ENCODE measurements at regions not wholly inside any gene's neighbourhood (a gene's known extent, or its start where the extent isn't known, plus 50 kb on each side); places are given as distances from the start of the nearest gene placed in this dataset.

DNA sequence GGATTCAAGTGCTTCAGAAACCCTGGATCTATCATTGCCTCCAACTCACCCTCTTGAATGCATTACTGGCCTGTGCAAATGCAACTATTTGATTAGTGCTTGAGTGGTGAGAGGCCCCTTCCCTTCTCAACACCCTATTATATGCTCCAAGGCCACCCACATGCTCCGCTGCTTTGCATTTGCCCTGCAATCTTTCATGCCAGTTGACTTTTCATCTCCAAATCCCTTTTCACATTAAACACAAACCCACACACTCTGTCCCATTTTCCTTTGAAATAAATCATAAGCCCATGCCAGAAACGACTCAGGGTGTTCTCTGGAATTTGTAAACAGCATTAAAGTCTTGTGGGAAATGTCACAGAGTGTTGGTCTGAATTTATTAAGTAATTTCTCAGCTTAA lies 78.9 kb upstream of the CTTNBP2NL start:
- TF ChIP-seq, protein P1, sequence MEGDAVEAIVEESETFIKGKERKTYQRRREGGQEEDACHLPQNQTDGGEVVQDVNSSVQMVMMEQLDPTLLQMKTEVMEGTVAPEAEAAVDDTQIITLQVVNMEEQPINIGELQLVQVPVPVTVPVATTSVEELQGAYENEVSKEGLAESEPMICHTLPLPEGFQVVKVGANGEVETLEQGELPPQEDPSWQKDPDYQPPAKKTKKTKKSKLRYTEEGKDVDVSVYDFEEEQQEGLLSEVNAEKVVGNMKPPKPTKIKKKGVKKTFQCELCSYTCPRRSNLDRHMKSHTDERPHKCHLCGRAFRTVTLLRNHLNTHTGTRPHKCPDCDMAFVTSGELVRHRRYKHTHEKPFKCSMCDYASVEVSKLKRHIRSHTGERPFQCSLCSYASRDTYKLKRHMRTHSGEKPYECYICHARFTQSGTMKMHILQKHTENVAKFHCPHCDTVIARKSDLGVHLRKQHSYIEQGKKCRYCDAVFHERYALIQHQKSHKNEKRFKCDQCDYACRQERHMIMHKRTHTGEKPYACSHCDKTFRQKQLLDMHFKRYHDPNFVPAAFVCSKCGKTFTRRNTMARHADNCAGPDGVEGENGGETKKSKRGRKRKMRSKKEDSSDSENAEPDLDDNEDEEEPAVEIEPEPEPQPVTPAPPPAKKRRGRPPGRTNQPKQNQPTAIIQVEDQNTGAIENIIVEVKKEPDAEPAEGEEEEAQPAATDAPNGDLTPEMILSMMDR (conservative IDR thresholded peaks at IDR 0.05; ENCODE audit: low read depth, low read length) = no peak
- H3K4me3 ChIP-seq (ENCODE audit: low read depth, low read length) = no peak overlapping the region
- DNase-seq (ENCODE audit: low read depth) = no peak

DNA sequence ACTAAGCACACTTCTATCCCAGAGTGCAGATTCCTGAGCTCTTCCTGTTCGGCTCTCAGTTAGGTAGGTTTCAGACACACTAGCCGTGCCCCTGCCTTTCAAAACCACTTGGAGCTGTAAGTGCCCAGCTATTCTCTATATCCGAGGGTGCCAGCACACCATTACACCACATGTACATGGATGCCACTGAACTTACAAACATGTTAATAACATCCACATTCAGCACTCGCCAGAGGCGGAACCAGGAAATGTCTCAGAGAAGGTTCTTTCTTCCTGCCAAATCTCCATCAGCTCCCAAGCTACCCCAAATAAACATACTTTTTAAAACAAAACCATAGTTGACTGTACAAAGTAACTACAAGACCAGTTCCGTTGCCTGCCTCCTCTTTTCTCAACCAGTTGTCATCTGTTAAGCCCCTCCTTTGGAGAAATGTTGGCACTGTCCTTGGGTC lies 78.4 kb upstream of the CTTNBP2NL start:
- no peak for DNase-seq (ENCODE audit: low read depth)
- TF ChIP-seq, protein P1 (conservative IDR thresholded peaks at IDR 0.05; ENCODE audit: low read depth, low read length) = no peak
- H3K4me3 ChIP-seq (ENCODE audit: low read depth, low read length) = no peak overlapping the region

DNA sequence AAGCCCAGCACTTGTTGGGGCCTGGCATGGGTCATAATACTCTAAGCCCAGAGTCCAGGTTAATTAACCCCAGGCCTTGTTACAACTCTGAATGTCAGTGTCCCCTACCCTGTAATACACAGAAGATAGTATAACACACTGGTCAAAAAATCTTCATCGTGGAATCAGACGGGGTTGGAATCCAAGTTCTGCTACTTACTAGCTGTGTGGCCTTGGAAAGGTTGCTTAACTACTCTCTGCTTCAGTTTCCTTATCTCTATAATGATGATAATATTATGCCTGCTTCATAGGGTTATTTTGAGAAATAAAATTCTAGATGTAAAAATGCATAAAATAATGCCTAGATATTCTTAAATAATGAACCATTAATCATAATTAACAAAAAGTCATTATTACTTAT lies 77.8 kb upstream of the CTTNBP2NL start:
- no peak for DNase-seq (ENCODE audit: low read depth)
- TF ChIP-seq, protein P1 (conservative IDR thresholded peaks at IDR 0.05; ENCODE audit: low read depth, low read length) = no peak

DNA sequence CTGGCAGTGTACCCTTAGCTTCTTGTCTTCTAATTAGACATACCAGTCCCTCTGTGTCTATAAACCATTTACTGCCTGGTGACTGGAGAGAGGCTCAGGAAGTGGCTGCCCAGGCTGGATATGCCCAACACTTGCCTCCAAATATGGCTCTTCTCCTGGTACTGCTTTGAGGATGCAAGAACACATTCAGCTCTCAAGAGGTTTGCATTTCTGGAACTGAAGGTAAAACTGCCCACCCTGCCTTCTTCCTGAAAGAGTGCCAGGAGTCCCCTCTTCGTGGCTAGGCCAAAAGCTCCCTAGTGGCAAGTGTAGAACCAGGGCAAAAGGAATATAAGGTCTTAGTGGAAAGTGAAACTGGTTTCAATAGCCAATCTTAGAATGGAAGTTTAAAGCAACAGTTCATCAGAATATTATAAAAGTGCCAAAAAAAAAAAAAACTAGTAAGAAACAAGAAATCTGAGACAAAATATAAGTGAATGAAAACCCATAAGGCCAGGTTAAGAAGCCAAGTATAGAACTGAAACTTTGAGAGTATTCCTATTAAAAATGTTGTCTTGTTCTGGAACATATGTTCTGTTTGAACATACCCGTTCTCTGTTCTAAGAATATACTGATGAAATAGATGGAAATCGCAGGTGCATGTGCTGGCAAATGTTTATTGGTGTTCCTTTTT lies 77.2 kb upstream of the CTTNBP2NL start:
- no peak for DNase-seq (ENCODE audit: low read depth)
- TF ChIP-seq, protein P1 (conservative IDR thresholded peaks at IDR 0.05; ENCODE audit: low read depth, low read length) = no peak
- H3K4me3 ChIP-seq (ENCODE audit: low read depth, low read length) = no peak overlapping the region

More for the DNA sequence above, 77.8 kb upstream of the CTTNBP2NL start:
- H3K4me3 ChIP-seq (ENCODE audit: low read depth, low read length) = no peak overlapping the region

DNA sequence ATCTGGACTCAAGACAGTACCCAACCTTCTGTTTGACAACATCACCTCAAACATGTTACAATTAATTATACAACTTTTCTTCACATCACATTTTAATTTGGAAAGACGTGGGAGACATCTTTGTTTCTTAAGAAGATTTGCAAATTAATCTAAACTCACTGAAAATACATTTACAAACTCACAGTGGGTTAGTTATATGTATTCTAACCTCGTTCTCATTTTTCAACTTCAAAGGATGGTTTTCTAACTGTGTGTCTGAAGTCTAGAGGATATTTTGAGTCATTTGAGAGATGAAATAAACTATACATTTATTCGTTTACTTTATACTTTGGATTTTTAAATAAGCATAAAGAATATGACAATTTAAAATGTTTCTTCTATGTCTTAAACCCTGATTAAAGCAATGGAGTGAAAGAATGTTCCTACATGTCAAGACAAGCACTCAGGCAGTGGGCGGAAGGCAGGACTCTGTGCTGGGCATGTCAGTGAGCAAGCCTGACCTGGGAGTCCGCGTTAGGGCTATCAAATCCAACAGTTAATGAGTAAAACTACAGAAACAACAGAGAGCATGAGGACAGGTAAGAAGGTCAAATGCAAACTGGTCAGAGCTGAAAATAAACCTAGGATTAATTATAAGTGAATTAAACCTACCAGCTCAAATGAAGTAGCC lies 76.5 kb upstream of the CTTNBP2NL start:
- DNase-seq (ENCODE audit: low read depth) = no peak
- TF ChIP-seq, protein P1 (conservative IDR thresholded peaks at IDR 0.05; ENCODE audit: low read depth, low read length) = no peak
- no peak overlapping the region for H3K4me3 ChIP-seq (ENCODE audit: low read depth, low read length)

DNA sequence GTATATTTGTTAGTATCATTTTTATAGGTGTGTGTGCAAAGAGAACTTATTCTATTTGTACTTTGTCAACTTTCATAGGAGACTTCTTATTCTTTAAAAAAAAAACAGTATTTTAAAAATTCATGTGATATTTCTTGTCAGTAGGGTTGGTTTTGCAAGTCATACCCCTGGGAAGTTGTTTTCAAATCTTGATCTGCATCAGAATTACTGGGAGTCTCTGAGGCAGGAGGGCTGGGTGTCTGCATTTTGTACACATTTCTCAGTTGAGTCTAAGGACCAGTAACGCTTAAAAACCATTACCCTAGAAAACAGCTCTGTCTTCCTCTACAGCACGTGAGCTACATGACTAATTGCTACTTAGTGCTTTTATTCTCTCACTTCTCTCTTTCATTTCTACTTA lies 76.0 kb upstream of the CTTNBP2NL start:
- no peak overlapping the region for H3K4me3 ChIP-seq (ENCODE audit: low read depth, low read length)
- no peak for DNase-seq (ENCODE audit: low read depth)
- TF ChIP-seq, protein P1 (conservative IDR thresholded peaks at IDR 0.05; ENCODE audit: low read depth, low read length) = no peak

DNA sequence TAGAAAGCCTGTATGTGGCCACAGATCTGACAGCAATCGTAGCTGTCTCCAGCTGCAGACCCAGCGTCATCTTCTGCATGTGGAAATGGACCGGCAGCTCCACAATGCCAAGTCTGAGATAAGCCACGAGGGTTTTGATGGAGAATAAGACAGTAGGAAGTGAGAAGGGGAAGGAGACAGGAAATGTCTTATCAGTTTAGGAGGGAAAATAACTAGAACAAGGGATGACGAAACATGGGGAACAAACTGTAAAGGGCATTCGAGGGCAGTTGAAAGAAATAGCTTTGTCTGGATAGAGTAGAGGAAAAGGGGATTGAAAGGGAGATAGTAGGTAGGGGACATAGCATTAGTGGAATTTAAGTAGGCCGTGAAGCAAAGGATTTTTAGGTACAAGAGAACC lies 74.0 kb upstream of the CTTNBP2NL start:
- H3K4me3 ChIP-seq (ENCODE audit: low read depth, low read length) = no peak overlapping the region
- TF ChIP-seq, protein P1 (conservative IDR thresholded peaks at IDR 0.05; ENCODE audit: low read depth, low read length) = no peak
- DNase-seq (ENCODE audit: low read depth) = no peak
